Stomach (tissue), 4 donors: ENCODE measurements at regions not wholly inside any gene's neighbourhood (a gene's known extent, or its start where the extent isn't known, plus 50 kb on each side); places are given as distances from the start of the nearest gene placed in this dataset.

ENCODE experiments used
- POLR2AphosphoS5 ChIP-seq, 3 donors: sonication (generic); formaldehyde crosslinking; IDR thresholded peaks; one replicate each; pipeline ENCODE4 v1.6.1; 2016; ENCODE audit warnings: antibody characterized with exemption in 3 of 3
- TF ChIP-seq, protein P1 (sequence below), 7 experiments: fragments of 450-650 bp in 4 of 7; fragments of 200-600 bp in 3 of 7; sonication (generic) in 3 of 7; IDR thresholded peaks; one replicate each; pipeline ENCODE4 v1.5.1; 2016 to 2019; ENCODE audit warnings: antibody characterized with exemption in 7 of 7, control low read depth in 2 of 7, mild to moderate bottlenecking in 1 of 7

DNA sequence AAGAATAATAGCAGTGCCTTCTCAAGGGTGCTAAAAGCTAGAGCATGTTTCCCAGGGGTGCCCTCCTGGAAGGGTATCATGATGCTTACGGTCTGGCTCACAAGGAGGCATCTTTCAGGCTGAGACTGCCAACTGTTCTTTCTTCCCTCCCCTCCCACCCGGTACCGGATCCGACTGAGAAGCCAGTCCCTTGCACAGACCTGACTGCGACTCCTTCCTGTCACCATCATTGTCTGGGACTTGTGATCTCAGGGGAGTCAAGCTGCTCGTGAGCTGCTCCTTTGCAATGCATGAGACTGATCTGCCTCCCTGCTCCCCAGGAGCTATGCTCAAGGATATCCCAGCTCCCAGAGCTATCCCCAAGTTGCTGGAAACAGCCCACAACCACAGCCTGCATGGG is 170.8 kb downstream of the GADD45G start:
- TF ChIP-seq POLR2AphosphoS5 (IDR thresholded peaks at IDR 0.05): no peak
- TF ChIP-seq, protein P1, sequence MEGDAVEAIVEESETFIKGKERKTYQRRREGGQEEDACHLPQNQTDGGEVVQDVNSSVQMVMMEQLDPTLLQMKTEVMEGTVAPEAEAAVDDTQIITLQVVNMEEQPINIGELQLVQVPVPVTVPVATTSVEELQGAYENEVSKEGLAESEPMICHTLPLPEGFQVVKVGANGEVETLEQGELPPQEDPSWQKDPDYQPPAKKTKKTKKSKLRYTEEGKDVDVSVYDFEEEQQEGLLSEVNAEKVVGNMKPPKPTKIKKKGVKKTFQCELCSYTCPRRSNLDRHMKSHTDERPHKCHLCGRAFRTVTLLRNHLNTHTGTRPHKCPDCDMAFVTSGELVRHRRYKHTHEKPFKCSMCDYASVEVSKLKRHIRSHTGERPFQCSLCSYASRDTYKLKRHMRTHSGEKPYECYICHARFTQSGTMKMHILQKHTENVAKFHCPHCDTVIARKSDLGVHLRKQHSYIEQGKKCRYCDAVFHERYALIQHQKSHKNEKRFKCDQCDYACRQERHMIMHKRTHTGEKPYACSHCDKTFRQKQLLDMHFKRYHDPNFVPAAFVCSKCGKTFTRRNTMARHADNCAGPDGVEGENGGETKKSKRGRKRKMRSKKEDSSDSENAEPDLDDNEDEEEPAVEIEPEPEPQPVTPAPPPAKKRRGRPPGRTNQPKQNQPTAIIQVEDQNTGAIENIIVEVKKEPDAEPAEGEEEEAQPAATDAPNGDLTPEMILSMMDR (IDR thresholded peaks at IDR 0.05): no peak
